ENCODE measurements at regions not wholly inside any gene's neighbourhood (a gene's known extent, or its start where the extent isn't known, plus 50 kb on each side); places are given as distances from the start of the nearest gene placed in this dataset.

DNA sequence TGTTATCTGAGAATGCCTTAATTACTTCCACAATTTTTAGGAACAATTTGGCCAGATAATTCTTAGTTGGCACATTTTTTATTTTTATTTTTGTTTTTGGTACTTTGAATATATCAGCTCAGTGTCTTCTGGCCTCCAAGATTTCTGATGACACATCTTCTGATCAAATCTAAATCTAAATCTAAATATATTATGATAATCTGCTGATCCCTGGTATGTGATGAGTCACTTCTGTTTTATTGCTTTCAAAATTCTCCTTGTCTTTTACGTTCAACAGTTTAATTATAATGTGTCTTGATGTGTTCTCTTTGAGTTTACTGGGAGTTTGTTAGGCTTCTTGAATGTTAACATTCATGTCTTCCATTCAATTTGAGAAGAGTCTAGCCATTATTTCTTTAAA, 436.8 kb downstream of the CDH9 start:
- Histone ChIP-seq H3K79me2 (ENCODE audit: insufficient read depth, low read length) (no peaks in the 10 kb centered on the region), H3K79me1 (ENCODE audit: insufficient read depth, low read depth, low read length, poor library complexity, severe bottlenecking) (no peaks in the 10 kb centered on the region), H3K14ac (ENCODE audit: insufficient read depth, low read length) (no peak overlapping the region), H3K23ac (ENCODE audit: insufficient read length, low read depth, low read length) (no peak overlapping the region), H3K4ac (ENCODE audit: low read depth, low read length) (no peak overlapping the region), H2BK20ac (ENCODE audit: low read depth, low read length, poor library complexity, severe bottlenecking) (no peak overlapping the region), H3K56ac (ENCODE audit: insufficient read length, low read depth, low read length) (no peak overlapping the region), H3K9me3 (ENCODE audit: control insufficient read depth, low read depth, low read length) (no peaks in the 10 kb centered on the region), H3T11ph (ENCODE audit: low read length) (no peak overlapping the region), H3K4me1 (ENCODE audit: insufficient read depth, low read length) (no peaks in the 10 kb centered on the region), H3K27ac (ENCODE audit: insufficient read length, low read depth, low read length) (no peak overlapping the region), H3K4me2 (ENCODE audit: insufficient read depth, insufficient read length, low read length) (no peak overlapping the region), H4K91ac (ENCODE audit: insufficient read length, low read depth, low read length) (no peak overlapping the region), H3K27me3 (ENCODE audit: insufficient read depth, low read length) (no peaks in the 10 kb centered on the region), H2AK5ac (ENCODE audit: insufficient read length, low read length) (no peak overlapping the region), H2AFZ (ENCODE audit: low read length) (no peak overlapping the region), H3K18ac (ENCODE audit: insufficient read length, low read depth, low read length) (no peak overlapping the region), H2BK5ac (ENCODE audit: insufficient read length, low read length) (no peak overlapping the region), H4K8ac (replicated peaks; ENCODE audit: insufficient read length, low read depth, low read length) (no peak overlapping the region), H4K20me1 (ENCODE audit: control insufficient read depth, insufficient read depth, insufficient read length) (no peaks in the 10 kb centered on the region), H4K5ac (ENCODE audit: insufficient read length, low read depth, low read length) (no peak overlapping the region), H2BK12ac (ENCODE audit: insufficient read length, low read depth, low read length) (no peak overlapping the region), H2BK120ac (ENCODE audit: low read depth, low read length, poor library complexity, severe bottlenecking) (no peak overlapping the region), H3K9ac (ENCODE audit: extremely low read depth, insufficient read length, low read length) (no peak overlapping the region), H3K23me2 (ENCODE audit: insufficient read length, low read depth, low read length, poor library complexity, severe bottlenecking) (no peaks in the 10 kb centered on the region), H2BK15ac (ENCODE audit: low read depth, low read length) (no peak overlapping the region)
- no CpG with 5 or more reads among the region's 1 CpG for WGBS (ENCODE audit: extremely low coverage, insufficient read length, low lambda C conversion rate)
- no peak overlapping the region for H3K27ac Mint-ChIP-seq
- H3K9me3 Mint-ChIP-seq: no peaks in the 10 kb centered on the region
- H3K27me3 Mint-ChIP-seq (ENCODE audit: low read depth): no peaks in the 10 kb centered on the region
- no peak overlapping the region for H3K4me3 Mint-ChIP-seq
- H3K36me3 Mint-ChIP-seq (ENCODE audit: insufficient read depth in 1 of 3, low read depth in 3 of 3): no peaks in the 10 kb centered on the region
- no peak for TF ChIP-seq CTCF (conservative IDR thresholded peaks at IDR 0.05)
- no peak for DNase-seq
- H3K4me1 Mint-ChIP-seq: no peaks in the 10 kb centered on the region
